Muscle layer of colon (tissue), 2 donors: ENCODE measurements at regions not wholly inside any gene's neighbourhood (a gene's known extent, or its start where the extent isn't known, plus 50 kb on each side); places are given as distances from the start of the nearest gene placed in this dataset.

Experiments
- H3K27ac ChIP-seq: one replicate; pipeline ENCODE4 v1.7.0; 2013; ENCODE audit warnings: low read depth, mild to moderate bottlenecking, low read length, moderate library complexity
- H3K27me3 ChIP-seq, 2 donors: one replicate each; pipeline ENCODE4 v1.7.0; 2013; ENCODE audit warnings: low read length in 2 of 2, mild to moderate bottlenecking in 2 of 2; ENCODE audit not compliant: insufficient read depth in 2 of 2, control insufficient read depth in 1 of 2
- H3K36me3 ChIP-seq: one replicate; pipeline ENCODE4 v1.7.0; 2013; ENCODE audit warnings: mild to moderate bottlenecking, low read length; ENCODE audit not compliant: insufficient read depth
- H3K4me1 ChIP-seq: one replicate; pipeline ENCODE4 v1.7.0; 2013; ENCODE audit warnings: mild to moderate bottlenecking, low read length; ENCODE audit not compliant: insufficient read depth
- H3K4me3 ChIP-seq, 2 donors: one replicate each; pipeline ENCODE4 v1.7.0; 2013; ENCODE audit warnings: low read length in 2 of 2, low read depth in 1 of 2, mild to moderate bottlenecking in 1 of 2, moderate library complexity in 1 of 2
- H3K9ac ChIP-seq: one replicate; pipeline ENCODE4 v1.7.0; 2013; ENCODE audit warnings: low read length
- H3K9me3 ChIP-seq: one replicate; pipeline ENCODE4 v1.7.0; 2013; ENCODE audit warnings: mild to moderate bottlenecking, low read length
- donor health status: abdominal sarcoma.
- donor health status: Adenocarcinoma of cecum.

DNA sequence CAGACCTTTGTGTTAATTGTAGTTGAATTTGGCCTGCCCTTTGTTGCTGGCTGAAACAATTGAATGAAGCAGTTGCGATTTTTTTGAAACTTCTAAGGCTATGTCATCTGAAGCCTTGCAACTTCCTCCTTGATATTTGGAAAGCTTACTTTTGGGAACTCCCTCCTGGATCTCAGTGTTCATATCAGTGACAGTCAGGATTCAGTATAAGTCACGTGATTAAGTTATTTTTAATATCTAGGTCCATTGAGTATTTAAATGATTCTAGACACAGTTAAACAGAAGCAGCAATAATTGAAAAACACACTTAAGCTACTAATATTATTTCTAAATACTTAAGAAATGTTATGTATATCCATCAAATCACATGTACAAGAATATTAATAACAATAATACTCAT is 951.3 kb downstream of the GRIK2 start:
- Histone ChIP-seq H3K27me3 (no peaks in the 10 kb centered on the region), H3K27ac (no peak overlapping the region), H3K9me3 (no peaks in the 10 kb centered on the region), H3K4me3 (no peak overlapping the region), H3K9ac (no peak overlapping the region), H3K36me3 (no peaks in the 10 kb centered on the region), H3K4me1 (no peaks in the 10 kb centered on the region)

DNA sequence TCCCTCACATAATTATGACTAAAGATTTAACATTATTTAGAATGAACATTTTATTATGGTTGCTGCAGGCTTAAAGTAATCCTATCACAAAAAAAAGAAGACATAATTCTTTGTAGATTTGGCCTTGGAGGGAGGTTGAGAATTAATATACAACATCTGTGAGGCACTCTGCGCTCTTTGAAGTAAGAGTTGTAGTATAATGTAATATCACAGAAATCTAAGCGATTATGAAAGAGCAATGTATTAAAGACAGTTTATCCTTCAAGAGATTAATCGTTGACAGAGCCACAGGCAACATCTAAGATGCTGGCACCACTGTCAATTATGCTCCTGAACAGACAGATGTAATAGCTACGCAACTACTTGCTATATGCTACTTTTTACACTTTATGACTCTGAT is 946.8 kb downstream of the GRIK2 start:
- Histone ChIP-seq H3K27ac (no peak overlapping the region), H3K9me3 (no peaks in the 10 kb centered on the region), H3K27me3 (no peaks in the 10 kb centered on the region), H3K9ac (no peak overlapping the region), H3K36me3 (no peaks in the 10 kb centered on the region), H3K4me3 (no peak overlapping the region), H3K4me1 (no peaks in the 10 kb centered on the region)

DNA sequence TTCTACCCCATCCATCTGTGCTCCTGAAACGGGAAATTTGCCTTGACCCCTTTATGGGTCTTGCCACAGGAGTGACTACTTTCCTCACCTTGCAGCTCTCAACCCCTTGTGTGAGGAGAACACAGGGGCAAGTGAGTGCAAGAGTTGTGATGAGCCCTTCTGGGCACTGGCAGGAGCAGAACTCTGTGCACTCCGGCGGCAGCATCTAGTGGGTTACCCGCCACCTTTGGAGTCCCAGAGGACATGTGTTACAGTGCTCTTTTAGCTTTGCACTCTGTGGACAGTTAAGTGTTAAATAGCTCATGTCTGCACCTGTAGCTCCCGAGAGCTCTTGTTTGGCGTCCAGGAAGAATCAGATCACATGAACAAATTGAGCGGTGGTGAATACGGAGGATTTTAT is 940.2 kb downstream of the GRIK2 start:
- Histone ChIP-seq H3K4me3 (no peak overlapping the region), H3K4me1 (no peaks in the 10 kb centered on the region), H3K9ac (no peak overlapping the region), H3K9me3 (no peaks in the 10 kb centered on the region), H3K36me3 (no peaks in the 10 kb centered on the region), H3K27ac (no peak overlapping the region), H3K27me3 (no peaks in the 10 kb centered on the region)

DNA sequence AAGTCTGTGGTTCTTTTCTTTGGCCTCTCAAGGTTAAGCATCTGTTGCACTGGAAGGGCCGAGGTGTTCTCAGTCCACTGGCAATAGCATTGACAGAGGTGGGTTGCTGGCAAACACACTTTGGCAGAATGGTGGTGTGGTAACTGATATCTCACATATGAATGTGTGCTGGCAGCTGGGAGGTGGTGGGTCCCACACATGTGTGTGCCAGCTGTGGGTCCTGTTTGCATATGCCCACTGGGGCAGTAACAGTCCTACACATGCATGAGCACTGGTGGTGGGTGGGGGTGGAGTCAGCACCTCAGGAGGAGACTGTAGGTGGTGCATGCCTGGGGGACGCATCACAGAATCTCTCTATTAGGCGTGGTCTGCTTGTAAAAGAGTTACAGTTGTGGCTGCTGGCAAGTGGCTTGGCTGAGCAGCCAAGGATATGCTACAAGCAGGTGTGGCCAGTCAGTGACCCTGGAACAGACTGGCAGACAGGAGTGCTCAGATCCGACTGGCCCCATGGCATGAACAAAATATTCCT is 934.3 kb downstream of the GRIK2 start:
- Histone ChIP-seq H3K9me3 (no peaks in the 10 kb centered on the region), H3K4me3 (no peak overlapping the region), H3K9ac (no peak overlapping the region), H3K27ac (no peak overlapping the region), H3K36me3 (no peaks in the 10 kb centered on the region), H3K27me3 (no peaks in the 10 kb centered on the region), H3K4me1 (no peaks in the 10 kb centered on the region)

DNA sequence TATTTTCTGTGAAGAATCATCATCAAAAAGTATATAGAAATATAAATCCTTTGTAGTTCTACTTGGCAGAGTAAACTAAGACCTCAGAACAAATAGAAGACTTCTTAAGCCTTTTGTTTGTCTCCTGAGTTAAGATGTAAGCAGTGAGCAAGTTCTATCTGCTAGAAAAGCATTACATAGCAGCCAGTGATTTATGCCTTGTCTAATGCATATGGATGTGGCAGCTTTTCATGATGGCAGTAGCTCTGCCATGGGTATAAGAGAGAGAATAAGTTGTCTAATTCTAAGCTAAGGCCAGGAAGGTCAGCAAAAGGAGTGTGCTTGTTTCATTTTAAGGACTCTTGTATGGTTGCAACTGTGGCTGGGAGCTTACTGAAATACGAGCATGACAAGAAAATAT is 920.2 kb downstream of the GRIK2 start:
- H3K9ac ChIP-seq = no peak overlapping the region
- no peak overlapping the region for H3K27ac ChIP-seq
- no peak overlapping the region for H3K4me3 ChIP-seq
- H3K9me3 ChIP-seq = no peaks in the 10 kb centered on the region
- no peaks in the 10 kb centered on the region for H3K27me3 ChIP-seq
- H3K4me1 ChIP-seq = no peaks in the 10 kb centered on the region
- H3K36me3 ChIP-seq = no peaks in the 10 kb centered on the region

DNA sequence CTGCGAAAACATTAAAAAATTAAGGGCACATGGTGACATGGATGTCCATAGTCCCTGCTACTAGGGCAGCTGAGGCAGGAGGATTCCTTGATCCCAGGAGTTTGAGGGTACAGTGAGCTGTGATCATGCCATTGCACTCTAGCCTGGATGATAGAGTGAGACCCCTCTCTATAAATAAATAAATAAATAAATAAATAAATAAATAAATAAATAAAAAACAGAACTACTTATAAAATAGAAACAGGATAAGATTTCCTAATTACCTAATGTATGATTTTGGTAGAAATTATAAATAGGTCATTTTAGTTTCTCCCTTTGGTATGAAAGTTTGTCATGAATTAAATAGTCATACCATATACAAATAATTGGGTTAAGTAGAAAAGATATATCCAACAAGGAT is 916.2 kb downstream of the GRIK2 start:
- H3K9me3 ChIP-seq = no peaks in the 10 kb centered on the region
- H3K4me3 ChIP-seq = no peak overlapping the region
- H3K27ac ChIP-seq = no peak overlapping the region
- no peaks in the 10 kb centered on the region for H3K4me1 ChIP-seq
- H3K36me3 ChIP-seq = no peaks in the 10 kb centered on the region
- no peak overlapping the region for H3K9ac ChIP-seq
- no peaks in the 10 kb centered on the region for H3K27me3 ChIP-seq

DNA sequence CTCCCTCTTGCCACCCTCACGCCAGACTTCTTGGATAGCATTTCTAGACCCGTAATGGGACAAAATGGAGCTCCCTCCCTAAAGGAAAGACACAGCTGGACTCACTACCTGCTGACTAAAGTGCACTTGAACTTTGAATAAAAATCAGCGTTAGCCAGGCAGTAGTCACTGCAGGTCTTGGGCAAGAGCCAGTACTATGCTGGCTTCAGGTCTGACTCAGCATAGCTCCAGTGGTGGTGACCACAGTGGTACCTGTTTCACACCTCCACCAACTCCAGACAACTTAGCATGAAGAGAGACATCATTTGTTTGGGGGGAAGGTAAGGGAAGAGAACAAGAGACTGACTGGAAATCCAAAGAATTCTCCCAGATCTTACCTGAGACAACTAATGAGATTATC is 906.8 kb downstream of the GRIK2 start:
- Histone ChIP-seq H3K4me1 (no peaks in the 10 kb centered on the region), H3K9ac (no peak overlapping the region), H3K27ac (no peak overlapping the region), H3K36me3 (no peaks in the 10 kb centered on the region), H3K9me3 (no peaks in the 10 kb centered on the region), H3K4me3 (no peak overlapping the region), H3K27me3 (no peaks in the 10 kb centered on the region)

DNA sequence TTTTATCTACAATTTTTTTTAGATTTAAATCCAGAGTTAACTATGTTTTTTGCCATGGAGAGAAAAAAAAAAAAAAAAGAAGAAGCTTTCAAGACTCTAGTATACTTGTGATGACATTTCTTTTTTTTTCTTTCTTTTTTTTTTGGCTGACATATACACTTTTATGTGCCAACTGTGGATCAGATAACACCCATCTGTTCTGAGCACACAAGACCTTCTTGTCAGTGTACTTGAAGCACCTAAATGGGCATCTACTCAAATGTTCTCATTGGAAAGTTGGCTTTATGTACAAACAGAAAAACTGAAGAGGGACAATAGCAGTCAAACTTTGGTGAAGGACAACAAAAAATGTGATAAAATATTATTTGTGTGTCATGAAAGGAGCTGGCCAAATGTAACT is 904.5 kb downstream of the GRIK2 start:
- Histone ChIP-seq H3K4me1 (no peaks in the 10 kb centered on the region), H3K9me3 (no peaks in the 10 kb centered on the region), H3K9ac (no peak overlapping the region), H3K36me3 (no peaks in the 10 kb centered on the region), H3K27me3 (no peaks in the 10 kb centered on the region), H3K27ac (no peak overlapping the region), H3K4me3 (no peak overlapping the region)
